ENCODE measurements at regions not wholly inside any gene's neighbourhood (a gene's known extent, or its start where the extent isn't known, plus 50 kb on each side); places are given as distances from the start of the nearest gene placed in this dataset.

GRCh38 chr1:105437847-105438246 lies 1618.6 kb upstream of the PRMT6 start:
- H3T11ph ChIP-seq (ENCODE audit: low read length) = no peak overlapping the region
- H2AFZ ChIP-seq (ENCODE audit: low read length) = no peak overlapping the region
- no peak overlapping the region for H3K27ac ChIP-seq (ENCODE audit: insufficient read length, low read depth, low read length)
- H3K4me1 ChIP-seq (ENCODE audit: insufficient read depth, low read length) = no peaks in the 10 kb centered on the region
- H2BK20ac ChIP-seq (ENCODE audit: low read depth, low read length, poor library complexity, severe bottlenecking) = no peak overlapping the region
- H3K4me2 ChIP-seq (ENCODE audit: insufficient read depth, insufficient read length, low read length) = no peak overlapping the region
- no peak overlapping the region for H2BK120ac ChIP-seq (ENCODE audit: low read depth, low read length, poor library complexity, severe bottlenecking)
- no peak overlapping the region for H4K8ac ChIP-seq (replicated peaks; ENCODE audit: insufficient read length, low read depth, low read length)
- no peak overlapping the region for H2BK12ac ChIP-seq (ENCODE audit: insufficient read length, low read depth, low read length)
- H4K20me1 ChIP-seq (ENCODE audit: control insufficient read depth, insufficient read depth, insufficient read length) = no peaks in the 10 kb centered on the region
- no peak overlapping the region for H3K27ac Mint-ChIP-seq
- no peak for DNase-seq
- H3K27me3 ChIP-seq (ENCODE audit: insufficient read depth, low read length) = no peaks in the 10 kb centered on the region
- H3K4ac ChIP-seq (ENCODE audit: low read depth, low read length) = no peak overlapping the region
- no peak overlapping the region for H3K18ac ChIP-seq (ENCODE audit: insufficient read length, low read depth, low read length)
- no peaks in the 10 kb centered on the region for H3K9me3 ChIP-seq (ENCODE audit: control insufficient read depth, low read depth, low read length)
- no peak overlapping the region for H3K14ac ChIP-seq (ENCODE audit: insufficient read depth, low read length)
- no peaks in the 10 kb centered on the region for H3K27me3 Mint-ChIP-seq (ENCODE audit: low read depth)
- no peak overlapping the region for H3K9ac ChIP-seq (ENCODE audit: extremely low read depth, insufficient read length, low read length)
- H3K79me1 ChIP-seq (ENCODE audit: insufficient read depth, low read depth, low read length, poor library complexity, severe bottlenecking) = no peaks in the 10 kb centered on the region
- H3K4me1 Mint-ChIP-seq = no peaks in the 10 kb centered on the region
- no peak for TF ChIP-seq CTCF (conservative IDR thresholded peaks at IDR 0.05)
- H3K4me3 Mint-ChIP-seq = no peak overlapping the region
- no peaks in the 10 kb centered on the region; a peak in 1 of 5 replicates for H3K9me3 Mint-ChIP-seq
- no peaks in the 10 kb centered on the region for H3K36me3 Mint-ChIP-seq (ENCODE audit: insufficient read depth in 1 of 3, low read depth in 3 of 3)
- H3K23ac ChIP-seq (ENCODE audit: insufficient read length, low read depth, low read length) = no peak overlapping the region
- H2BK5ac ChIP-seq (ENCODE audit: insufficient read length, low read length) = no peak overlapping the region
- no peaks in the 10 kb centered on the region for H3K79me2 ChIP-seq (ENCODE audit: insufficient read depth, low read length)
- no peaks in the 10 kb centered on the region for H3K23me2 ChIP-seq (ENCODE audit: insufficient read length, low read depth, low read length, poor library complexity, severe bottlenecking)
- no peak overlapping the region for H2AK5ac ChIP-seq (ENCODE audit: insufficient read length, low read length)
- no peak overlapping the region for H4K5ac ChIP-seq (ENCODE audit: insufficient read length, low read depth, low read length)
- no peak overlapping the region for H4K91ac ChIP-seq (ENCODE audit: insufficient read length, low read depth, low read length)
- no peak overlapping the region for H3K56ac ChIP-seq (ENCODE audit: insufficient read length, low read depth, low read length)
- WGBS (ENCODE audit: extremely low coverage, insufficient read length, low lambda C conversion rate) = no CpG with 5 or more reads among the region's 1 CpG
- H2BK15ac ChIP-seq (ENCODE audit: low read depth, low read length) = no peak overlapping the region

All from H9 (cell line).